ENCODE measurements at regions not wholly inside any gene's neighbourhood (a gene's known extent, or its start where the extent isn't known, plus 50 kb on each side); places are given as distances from the start of the nearest gene placed in this dataset.

- ChIA-PET POLR2A (no interaction called here), CTCF (no interaction called here)
- no peak for TF ChIP-seq CTCF (IDR thresholded peaks at IDR 0.05; ENCODE audit: insufficient read depth, low read length, missing control alignments)
- no peak overlapping the region for H3K4me3 ChIP-seq (ENCODE audit: low read depth, low read length)
- DNase-seq (ENCODE audit: low read depth, low spot score), result no peak
Measured at GRCh38 chr5:176187276-176188062, 50.8 kb upstream of the SIMC1 start.

GRCh38 chr5:176188085-176188484, 50.1 kb upstream of the SIMC1 start:
- ChIA-PET CTCF (no interaction called here), POLR2A (no interaction called here)
- no peak overlapping the region for H3K4me3 ChIP-seq (ENCODE audit: low read depth, low read length)
- no peak for TF ChIP-seq CTCF (IDR thresholded peaks at IDR 0.05; ENCODE audit: insufficient read depth, low read length, missing control alignments)
- no peak for DNase-seq (ENCODE audit: low read depth, low spot score)

Data from AG04449 (cell line).